GM21390 (cell line): ENCODE measurements at regions not wholly inside any gene's neighbourhood (a gene's known extent, or its start where the extent isn't known, plus 50 kb on each side); places are given as distances from the start of the nearest gene placed in this dataset.
"Not testable (repeated sequence)": the region's sequence is repeated elsewhere in the genome, so short reads cannot be mapped to it uniquely, and the experiment has no call there.

Experiments used
- ATAC-seq: cut with Tn5 transposase; IDR thresholded peaks from one replicate; pipeline ENCODE4 v1.9.1; 2021; ENCODE audit not compliant: unreplicated experiment

DNA sequence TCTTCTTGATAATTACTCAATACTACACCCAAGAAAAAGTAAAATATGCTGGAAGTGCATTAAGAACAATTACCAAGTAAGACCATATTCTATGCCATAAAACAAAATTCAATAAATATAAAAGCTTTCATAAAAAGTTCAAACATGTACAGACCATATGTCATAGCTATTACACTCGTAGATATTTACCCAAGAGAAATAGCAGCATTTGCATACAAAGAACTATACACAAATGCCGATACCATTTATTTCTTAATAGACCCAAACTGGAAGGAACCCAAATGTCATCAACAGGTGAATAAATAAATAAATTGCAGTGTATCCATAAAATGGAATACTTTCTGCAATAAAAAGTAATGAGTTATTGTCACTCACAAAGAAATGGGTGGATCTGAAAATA is 78.3 kb upstream of the SLC16A7 start:
- ATAC-seq, result no peak

DNA sequence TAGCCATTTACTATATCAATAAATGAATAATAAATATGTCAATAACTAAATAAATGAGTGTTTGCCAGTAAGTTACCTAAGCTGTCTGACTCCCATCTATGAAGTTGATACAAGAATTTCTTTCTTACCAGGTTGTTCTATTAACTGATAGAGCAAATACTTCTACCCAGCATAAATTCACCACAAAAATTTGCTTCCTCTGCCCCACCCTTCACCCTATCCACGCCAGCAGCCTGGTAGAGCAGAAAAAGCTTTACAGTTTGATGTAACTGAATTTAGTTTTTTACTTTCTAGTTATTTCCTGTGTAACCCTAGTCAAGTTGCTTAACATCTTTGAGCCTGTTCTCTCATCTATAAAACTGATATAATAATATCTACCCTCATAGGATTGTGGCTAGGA is 94.9 kb upstream of the SLC16A7 start:
- ATAC-seq, result no peak

DNA sequence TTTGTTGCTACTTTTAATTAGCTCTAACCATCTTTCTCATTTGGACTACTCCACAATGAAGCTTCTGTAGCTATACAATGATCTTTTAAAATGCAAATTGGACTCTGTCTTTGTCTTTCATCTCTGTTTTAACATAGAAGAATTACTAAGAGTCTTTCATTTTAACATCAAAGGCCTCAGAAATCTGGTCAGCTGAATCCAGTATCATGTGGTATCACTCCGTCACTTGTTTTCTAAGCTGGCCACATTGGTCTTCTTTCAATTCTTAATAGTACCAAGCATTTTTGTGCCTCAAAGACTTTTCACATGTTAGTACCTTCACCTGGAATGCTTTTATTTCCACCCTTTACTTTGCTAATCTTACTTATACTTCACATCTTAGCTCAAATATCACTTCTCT is 95.5 kb upstream of the SLC16A7 start:
- no peak for ATAC-seq

DNA sequence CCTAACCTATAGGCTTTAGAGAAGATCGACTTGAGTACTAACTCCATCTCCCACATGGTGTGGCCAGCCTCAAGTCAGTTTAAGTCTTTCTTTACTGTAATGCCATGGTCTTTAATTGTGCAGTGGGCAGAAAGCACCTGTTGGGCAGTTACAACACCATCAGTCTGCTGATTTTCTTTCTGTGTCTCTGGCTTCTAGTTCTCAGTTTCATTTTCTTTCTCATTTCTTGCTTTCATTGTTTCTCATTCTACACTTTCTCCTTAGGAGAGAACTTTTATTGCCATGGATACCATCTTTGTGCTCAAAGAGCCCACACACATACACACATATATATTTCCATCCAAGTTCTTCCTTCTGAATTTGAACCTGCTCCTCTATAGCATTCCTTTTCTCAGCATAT is 96.1 kb upstream of the SLC16A7 start:
- peak; percentile 95 for ATAC-seq

DNA sequence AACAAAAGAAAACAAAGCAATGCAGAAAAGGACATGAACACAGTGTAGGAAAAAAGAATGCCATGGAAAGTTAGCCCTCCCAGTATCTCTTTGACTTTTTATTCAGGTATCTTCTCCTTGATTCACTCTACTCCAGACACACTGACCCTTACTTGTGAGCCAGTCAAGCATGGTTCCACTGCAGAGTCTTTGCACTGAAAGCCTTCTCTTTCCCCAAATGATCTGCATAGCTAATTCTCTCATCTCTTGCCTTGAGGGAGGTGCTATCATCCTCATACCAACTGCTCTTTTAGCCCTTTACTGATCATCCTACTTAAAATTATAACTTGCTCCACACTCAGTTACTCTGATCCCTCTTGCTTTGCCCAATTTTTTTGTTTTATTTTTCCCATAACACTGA is 101.2 kb upstream of the SLC16A7 start:
- ATAC-seq, result no peak

GRCh38 chr12:59491877-59492276 is 104.0 kb upstream of the SLC16A7 start:
- no peak for ATAC-seq

DNA sequence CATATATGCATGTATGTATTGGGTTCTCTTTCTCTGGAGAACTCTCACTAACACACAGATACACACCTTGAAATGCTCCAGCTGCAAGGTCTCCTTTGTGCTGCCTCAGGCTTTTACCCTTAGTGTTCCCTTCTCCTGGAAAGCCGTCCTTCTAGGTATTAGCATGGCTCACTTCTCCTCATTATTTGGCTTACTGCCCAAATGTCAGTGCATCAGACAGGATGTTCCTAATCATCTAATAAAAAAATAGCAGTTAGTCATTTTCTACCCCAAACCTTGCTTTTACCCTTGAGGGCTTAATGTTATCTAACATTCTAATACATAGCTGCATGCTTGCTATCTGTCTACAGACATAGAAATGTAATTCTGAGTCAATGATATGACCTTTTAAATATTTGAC is 109.0 kb upstream of the SLC16A7 start:
- no peak for ATAC-seq

DNA sequence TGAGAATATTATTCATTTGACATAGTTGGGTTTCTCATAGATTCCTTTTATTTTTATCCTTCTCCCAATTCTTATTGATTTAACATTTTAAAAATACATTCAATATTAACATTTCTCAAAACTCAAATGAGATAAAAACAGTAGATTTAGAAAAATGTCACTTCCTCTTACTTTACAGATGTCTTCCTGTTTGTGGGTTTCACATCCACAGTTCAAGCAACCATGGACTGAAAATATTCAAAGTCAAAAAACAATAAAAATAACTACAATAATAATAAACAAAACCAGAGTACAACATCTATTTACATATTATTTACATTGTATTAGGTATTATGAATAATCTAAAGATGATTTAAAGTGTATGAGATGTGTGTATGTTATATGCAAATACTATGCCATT is 111.3 kb upstream of the SLC16A7 start:
- ATAC-seq, result peak; percentile 95

DNA sequence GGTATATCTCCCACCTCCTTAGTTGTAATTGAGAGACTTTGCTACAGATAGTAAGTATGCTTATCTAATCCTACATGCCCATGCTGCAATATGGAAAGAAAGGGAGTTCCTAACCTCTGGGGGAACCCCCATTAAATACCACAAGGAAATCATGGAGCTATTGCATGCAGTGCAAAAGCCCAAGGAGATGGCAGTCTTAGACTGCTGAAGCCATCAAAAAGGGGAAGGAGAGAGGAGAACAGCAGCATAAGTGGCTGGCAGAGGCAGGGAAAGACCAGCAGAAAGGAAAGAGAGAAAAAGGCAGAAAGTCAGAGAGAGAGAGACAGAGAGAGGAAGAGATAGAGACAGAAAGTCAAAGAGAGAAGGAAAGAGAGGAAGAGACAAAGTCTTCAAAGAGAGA is 121.6 kb upstream of the SLC16A7 start:
- not testable (repeated sequence) for ATAC-seq

DNA sequence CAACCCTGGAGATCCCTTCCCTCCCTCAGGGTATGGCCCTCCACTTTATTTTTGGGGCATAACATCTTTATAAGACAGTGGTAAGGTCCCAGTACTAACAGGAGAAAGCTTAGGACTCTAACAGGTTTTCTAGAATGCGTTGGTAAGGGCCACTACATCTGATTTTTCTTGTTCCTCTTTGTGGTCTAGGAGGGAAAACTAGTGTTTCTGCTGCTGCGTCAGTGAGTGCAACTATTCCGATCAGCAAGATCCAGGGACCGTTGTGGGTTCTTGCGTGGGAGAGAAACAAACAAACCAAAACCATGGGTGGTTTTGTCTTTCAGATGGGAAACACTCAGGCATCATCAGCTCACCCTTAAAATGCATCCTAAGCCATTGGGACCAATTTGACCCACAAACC is 123.6 kb upstream of the SLC16A7 start:
- ATAC-seq, result peak; percentile 51

DNA sequence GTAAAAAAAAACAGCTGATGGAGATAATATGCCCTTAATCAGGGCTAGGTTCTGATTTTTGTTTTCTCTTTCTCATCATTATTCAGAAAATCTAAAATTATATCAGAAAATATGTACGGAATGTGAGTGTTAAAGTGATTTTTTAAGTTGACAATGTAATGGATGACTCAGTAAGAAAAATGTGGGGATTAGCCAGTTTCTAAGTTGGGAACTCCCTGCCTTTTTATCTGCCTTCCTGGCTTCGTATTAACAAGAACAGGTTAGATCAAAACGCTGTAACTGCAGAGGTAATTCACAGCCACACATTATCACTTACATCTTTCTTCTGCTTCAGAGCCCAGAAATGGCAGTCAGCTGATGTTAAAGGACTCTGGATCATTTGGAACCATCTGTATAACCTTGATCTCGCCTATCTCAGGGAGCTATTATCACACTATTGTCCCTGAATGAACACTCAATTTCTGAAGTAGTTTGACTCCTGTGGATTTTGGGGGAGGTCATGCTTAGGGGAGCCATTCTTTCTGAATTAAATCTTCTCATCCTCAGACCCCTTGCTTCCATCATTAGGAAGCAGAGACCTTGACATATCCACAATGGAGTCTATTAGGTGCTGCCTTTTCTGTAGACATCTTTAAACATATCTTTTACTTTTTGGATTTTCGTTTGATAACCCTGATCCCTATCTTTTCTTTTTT is 135.7 kb upstream of the SLC16A7 start:
- ATAC-seq, result no peak

DNA sequence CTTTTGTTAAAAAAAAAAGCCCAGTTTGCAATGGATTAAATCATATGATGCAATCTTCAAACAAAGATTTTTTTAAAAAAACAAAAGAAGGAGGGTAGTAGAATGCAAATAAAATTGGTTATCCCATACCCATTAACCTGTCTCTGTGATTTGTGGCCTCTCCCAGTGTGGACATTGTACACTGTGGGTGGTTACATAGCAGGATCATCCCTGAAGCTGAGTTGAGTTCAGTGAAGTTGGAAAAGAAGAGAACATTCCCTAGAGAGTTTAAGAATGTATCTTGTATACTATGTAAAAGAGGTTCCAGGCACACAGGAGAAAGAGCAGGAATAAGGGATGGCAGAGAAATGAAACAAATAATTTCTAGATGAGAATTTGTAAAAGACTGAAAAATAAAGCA is 142.4 kb upstream of the SLC16A7 start:
- no peak for ATAC-seq

GRCh38 chr12:59452746-59453145 is 143.1 kb upstream of the SLC16A7 start:
- ATAC-seq, result no peak

DNA sequence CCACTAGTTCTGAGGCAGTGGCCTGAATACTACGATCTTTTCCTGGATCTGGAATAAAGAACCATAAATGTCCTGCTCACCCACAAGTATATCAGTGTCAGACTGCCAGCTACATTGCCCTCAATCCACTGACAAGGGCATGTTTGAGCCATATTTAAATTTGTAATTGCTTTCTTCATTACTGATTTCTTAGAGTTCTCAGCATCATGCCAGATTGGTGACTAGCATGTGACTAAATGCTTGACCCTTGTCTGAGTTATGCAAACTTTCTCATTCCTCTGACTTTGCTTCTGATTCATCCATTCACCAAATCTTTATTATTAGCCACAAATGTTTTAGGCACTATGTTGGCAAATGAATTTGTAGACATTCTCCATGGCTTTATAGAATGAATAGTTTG is 143.6 kb upstream of the SLC16A7 start:
- ATAC-seq, result no peak

DNA sequence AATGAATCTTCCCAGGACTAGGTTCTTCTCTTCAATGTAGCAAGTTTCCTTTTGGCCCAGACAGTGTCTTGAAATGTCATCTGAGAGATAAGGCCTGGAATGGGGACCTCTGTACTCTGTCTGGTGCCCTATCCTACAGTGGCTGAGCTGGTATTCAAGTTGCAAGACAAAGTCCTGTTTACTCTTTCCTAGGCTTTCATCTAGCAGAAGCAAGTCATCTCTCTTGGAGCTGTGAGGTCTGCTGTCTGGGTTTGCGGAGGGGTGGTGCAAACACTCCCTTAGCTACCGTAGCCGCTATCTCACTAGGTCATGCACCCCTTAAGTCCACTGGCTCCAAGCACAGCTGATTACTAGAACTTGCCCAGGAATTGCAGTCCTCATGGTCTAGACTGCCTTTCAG is 149.7 kb upstream of the SLC16A7 start:
- ATAC-seq, result no peak

DNA sequence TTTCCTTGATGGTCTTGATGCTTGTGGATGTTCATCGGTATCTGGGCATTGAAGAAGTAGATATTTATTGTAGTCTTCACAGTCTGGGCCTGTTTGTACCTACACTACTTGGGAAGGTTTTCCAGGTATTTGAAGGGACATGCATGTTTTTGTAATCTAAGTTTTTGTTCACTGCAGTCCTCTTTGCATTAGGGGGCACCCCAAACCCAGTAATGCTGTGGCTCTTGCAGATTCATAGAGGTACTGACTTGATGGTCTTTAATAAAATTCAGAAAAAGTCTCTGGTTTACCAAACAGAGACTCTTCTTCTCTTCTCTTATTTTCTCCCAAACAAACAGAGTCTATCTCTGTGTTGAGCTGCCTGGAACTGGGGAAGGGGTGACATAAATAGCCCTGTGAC is 150.9 kb upstream of the SLC16A7 start:
- no peak for ATAC-seq

DNA sequence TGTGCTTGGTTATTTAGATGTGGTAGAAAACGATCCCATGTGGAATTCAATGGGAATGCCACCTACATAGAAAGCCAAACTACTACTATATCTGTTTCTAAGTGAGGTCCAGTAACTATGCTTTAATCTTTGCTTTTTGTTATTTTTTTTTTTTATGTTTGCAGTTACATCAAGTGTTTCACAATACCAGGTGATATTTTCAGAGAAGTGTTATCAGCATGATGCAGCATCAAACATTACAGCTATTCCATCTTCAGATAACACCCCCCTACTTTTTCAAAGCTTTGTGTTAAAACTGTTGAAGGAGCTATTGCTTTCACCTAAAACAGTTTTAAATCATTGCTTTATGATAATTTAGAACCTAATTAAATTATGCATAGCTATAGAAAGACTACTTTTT is 163.8 kb upstream of the SLC16A7 start:
- no peak for ATAC-seq

DNA sequence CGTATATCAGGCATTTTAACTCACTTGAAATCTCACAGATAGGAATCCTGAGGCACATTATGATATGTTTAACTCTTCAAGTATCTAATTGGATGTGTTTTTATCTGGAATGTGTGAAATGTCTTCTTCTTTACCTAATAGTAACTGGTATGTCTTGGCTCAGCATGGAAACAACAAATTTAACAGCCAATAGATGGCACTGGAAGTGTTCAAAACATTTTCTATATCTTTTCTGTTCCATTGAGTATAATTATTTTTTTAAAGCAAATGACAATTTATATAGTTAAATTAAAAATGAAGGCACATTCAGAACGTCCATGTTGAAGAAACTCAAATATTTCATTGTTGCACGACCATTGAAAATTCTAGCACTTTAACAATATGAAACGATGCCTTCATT is 164.6 kb upstream of the SLC16A7 start:
- no peak for ATAC-seq

DNA sequence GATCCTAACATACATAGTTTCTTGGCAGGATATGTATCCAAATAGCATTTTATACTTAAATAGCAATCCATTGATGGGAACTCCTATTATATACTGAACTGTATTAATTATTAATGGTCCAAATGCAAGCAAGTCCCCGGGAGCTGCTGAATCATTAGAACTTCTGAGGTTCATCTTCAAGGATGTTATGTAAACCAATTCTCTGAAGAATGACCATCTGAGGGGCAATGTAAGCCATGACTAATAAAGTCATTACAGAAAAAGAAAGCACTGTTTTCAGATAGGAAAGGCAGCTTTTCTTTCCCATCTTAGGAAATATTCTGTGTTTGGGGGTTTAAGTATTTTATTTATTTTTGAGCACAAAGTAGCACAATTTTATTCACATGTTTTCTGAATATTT is 166.1 kb upstream of the SLC16A7 start:
- no peak for ATAC-seq

GRCh38 chr12:59425798-59426197 is 170.0 kb upstream of the SLC16A7 start:
- no peak for ATAC-seq

DNA sequence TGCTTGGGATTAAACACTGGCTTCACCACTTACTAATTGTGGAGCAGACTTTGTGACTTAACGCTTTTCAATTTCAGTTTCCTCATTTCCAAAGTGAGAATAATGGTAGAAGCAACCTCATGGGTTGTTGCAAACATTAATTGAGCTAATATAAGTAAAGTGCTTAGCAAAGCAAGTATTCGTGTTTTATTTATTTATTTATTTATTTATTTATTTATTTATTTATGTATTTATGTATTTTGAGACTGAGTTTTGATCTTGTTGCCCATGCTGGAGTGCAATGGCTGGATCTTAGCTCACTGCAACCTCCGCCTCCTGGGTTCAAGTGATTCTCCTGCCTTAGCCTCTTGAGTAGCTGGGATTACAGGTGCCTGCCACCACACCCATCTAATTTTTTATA is 171.2 kb upstream of the SLC16A7 start:
- not testable (repeated sequence) for ATAC-seq

DNA sequence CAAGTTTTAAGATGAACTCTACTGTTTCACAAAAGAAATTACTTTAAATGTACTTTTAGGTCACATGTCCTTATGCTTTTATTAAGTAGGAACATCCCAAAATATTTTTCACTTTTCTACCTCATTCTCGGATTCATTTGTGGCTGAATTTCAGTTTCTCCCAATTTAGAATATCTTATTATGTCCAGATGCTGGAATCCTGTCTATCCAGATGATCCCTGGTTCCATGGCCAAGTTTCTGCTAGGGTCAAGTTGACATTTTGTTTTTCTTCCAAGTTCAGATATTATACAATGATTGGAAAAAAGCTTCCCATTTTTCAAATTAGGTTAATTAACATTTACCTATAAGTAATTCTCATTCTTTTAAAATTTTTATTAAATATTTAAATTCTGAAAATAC is 181.8 kb upstream of the SLC16A7 start:
- ATAC-seq, result no peak

DNA sequence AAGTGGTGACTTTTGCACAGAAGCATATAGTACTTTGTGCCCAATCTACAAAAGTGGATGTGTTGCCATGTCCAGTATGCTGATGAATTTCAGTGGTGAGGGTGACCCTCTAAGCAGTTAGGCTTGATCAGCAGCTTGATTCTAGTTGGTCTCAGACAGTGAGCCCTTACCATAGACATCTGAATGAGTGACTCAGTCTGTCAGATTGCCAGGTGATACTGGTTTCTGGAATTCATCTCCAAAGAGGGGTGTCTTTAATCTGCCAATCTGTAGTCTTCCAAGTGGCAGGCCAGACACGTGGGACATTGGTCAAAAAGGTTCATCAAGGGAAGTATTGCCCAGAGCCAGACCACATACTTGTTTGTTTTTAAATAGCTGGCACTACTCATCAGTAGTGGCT is 187.4 kb upstream of the SLC16A7 start:
- ATAC-seq, result no peak

GRCh38 chr12:59407799-59408198 is 188.0 kb upstream of the SLC16A7 start:
- ATAC-seq, result no peak
